OCI-LY3 (cell line): ENCODE measurements at regions not wholly inside any gene's neighbourhood (a gene's known extent, or its start where the extent isn't known, plus 50 kb on each side); places are given as distances from the start of the nearest gene placed in this dataset.

Source experiments
- CTCF ChIP-seq: fragments of 200-600, 300-600 bp; sonication (generic); IDR thresholded peaks from 2 replicates; pipeline ENCODE4 v1.5.1; 2014; ENCODE audit warnings: antibody characterized with exemption, low read length, low read depth
- EZH2phosphoT487 ChIP-seq: fragments of 200-600 bp; shearing (Covaris generic); IDR thresholded peaks from 2 replicates; pipeline ENCODE4 v1.6.1; 2018; ENCODE audit warnings: antibody characterized with exemption, mixed run types, low read depth

DNA sequence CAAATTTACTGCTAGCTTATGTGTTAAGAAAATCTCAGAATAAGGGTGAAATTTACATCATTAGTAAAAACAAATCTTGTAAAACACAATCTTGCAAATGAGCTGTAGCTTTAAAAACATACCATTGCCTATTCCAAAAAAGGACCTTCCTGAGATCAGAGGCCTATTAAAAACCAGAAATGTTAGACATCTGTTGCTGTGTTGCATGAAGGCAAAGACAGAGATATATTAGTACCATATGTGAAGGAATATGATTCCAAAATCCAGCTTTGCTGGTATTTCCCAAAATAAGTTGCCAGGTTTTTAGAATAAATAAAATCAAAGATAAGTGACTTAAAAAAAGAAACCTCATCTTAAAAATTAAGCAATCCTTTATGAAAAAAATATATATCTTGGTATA lies 504.1 kb upstream of the CDIN1 start:
- TF ChIP-seq CTCF (no peak), EZH2phosphoT487 (no peak)
